Hematopoietic multipotent progenitor cell treated with erythropoietin and hydrocortisone succinate and interleukin-3 and kit ligand, for 17 days (in vitro differentiated cells): ENCODE measurements at regions not wholly inside any gene's neighbourhood (a gene's known extent, or its start where the extent isn't known, plus 50 kb on each side); places are given as distances from the start of the nearest gene placed in this dataset.

Source experiments
- DNase-seq: peaks from one replicate; pipeline ENCODE4 v3.0.0-alpha.2; 2015; ENCODE audit warnings: low spot score

- DNase-seq = no peak
Measured at GRCh38 chr12:98280621-98281020, 234.8 kb upstream of the TMPO start.

GRCh38 chr12:98291828-98292227 is 223.6 kb upstream of the TMPO start:
- no peak for DNase-seq

GRCh38 chr12:98294051-98294805 is 221.2 kb upstream of the TMPO start:
- no peak for DNase-seq

GRCh38 chr12:98295681-98296080 is 219.7 kb upstream of the TMPO start:
- DNase-seq = no peak

- no peak for DNase-seq
Measured at GRCh38 chr12:98296462-98297079, 218.8 kb upstream of the TMPO start.

- DNase-seq = no peak
Measured at GRCh38 chr12:98297538-98297937, 217.9 kb upstream of the TMPO start.

GRCh38 chr12:98308141-98308540 is 207.2 kb upstream of the TMPO start:
- DNase-seq = no peak

GRCh38 chr12:98317939-98318899 is 197.2 kb upstream of the TMPO start:
- no peak for DNase-seq

- no peak for DNase-seq
Measured at GRCh38 chr12:98319716-98320425, 195.5 kb upstream of the TMPO start.

GRCh38 chr12:98325003-98325402 is 190.4 kb upstream of the TMPO start:
- no peak for DNase-seq

- DNase-seq = no peak
Measured at GRCh38 chr12:98328467-98328866, 186.9 kb upstream of the TMPO start.

GRCh38 chr12:98329589-98329988 is 185.8 kb upstream of the TMPO start:
- no peak for DNase-seq

- no peak for DNase-seq
Measured at GRCh38 chr12:98332642-98333041, 182.7 kb upstream of the TMPO start.

- DNase-seq = no peak
Measured at GRCh38 chr12:98334768-98335167, 180.6 kb upstream of the TMPO start.

GRCh38 chr12:98341026-98341425 is 174.4 kb upstream of the TMPO start:
- no peak for DNase-seq

GRCh38 chr12:98341732-98342131 is 173.7 kb upstream of the TMPO start:
- DNase-seq = no peak

- no peak for DNase-seq
Measured at GRCh38 chr12:98343002-98343567, 172.3 kb upstream of the TMPO start.

- no peak for DNase-seq
Measured at GRCh38 chr12:98344046-98344930, 171.1 kb upstream of the TMPO start.

GRCh38 chr12:98345308-98345876 is 170.0 kb upstream of the TMPO start:
- DNase-seq = no peak

GRCh38 chr12:98351089-98351488 is 164.3 kb upstream of the TMPO start:
- no peak for DNase-seq
